GM12878 (cell line): ENCODE measurements at regions not wholly inside any gene's neighbourhood (a gene's known extent, or its start where the extent isn't known, plus 50 kb on each side); places are given as distances from the start of the nearest gene placed in this dataset.

Source experiments
- ATAC-seq: fragments of 200-7000 bp; cut with Tn5 transposase; 3 replicates; pipeline ENCODE4 v1.9.1; 2020; ENCODE audit warnings: mild to moderate bottlenecking, moderate library complexity
- BruUV-seq: library from RNA; stranded (reverse); fragments of 400-500 nt; replicated peaks from 2 replicates; lab custom pipeline; 2021; lab: Mats Ljungman, UMichigan
- CTCF ChIA-PET: fragments of 300-600 bp; sonication (Branson Sonifier 250); formaldehyde crosslinking; extraction: SDS; loops from one replicate; lab custom pipeline; 2021; ENCODE audit warnings: inconsistent platforms; lab: Yijun Ruan, JAX
- POLR2A ChIA-PET: fragments of 350-600 bp; formaldehyde crosslinking; extraction: SDS; loops from one replicate; lab custom pipeline; 2021; ENCODE audit warnings: inconsistent platforms; lab: Charles Lee
- RAD21 ChIA-PET: fragments of 300-600 bp; sonication (Branson Sonifier 250); formaldehyde crosslinking; loops from one replicate; lab custom pipeline; 2023; ENCODE audit warnings: antibody characterized with exemption; ENCODE audit not compliant: unreplicated experiment; lab: Charles Lee
- SMC1A ChIA-PET: fragments of 300-600 bp; sonication (Branson Sonifier 250); formaldehyde crosslinking; loops from one replicate; lab custom pipeline; 2023; ENCODE audit not compliant: unreplicated experiment, uncharacterized antibody; lab: Charles Lee
- DNase-seq: peaks from one replicate; pipeline ENCODE4 v3.0.0-alpha.2; 2011; ENCODE audit warnings: low read depth, low spot score
- FAIRE-seq: peaks from 3 replicates; lab custom pipeline; 2011; peaks lifted over from hg19 to GRCh38; lab: Jason Lieb, UNC
- H2AFZ ChIP-seq: 2 replicates; pipeline ENCODE4 v1.6.0; 2011; ENCODE audit warnings: low read depth, low read length, control low read depth; ENCODE audit not compliant: control insufficient read depth
- H3K27ac ChIP-seq: 2 replicates; pipeline ENCODE4 v1.5.1; 2011; ENCODE audit warnings: control low read depth; ENCODE audit not compliant: control insufficient read depth, insufficient read depth
- H3K27me3 ChIP-seq, 2 experiments: replicated peaks in 1 of 2; 2 replicates each; pipeline versions ENCODE4 v1.6.0 to v1.6.1; 2011; ENCODE audit warnings: low read length in 1 of 2; ENCODE audit not compliant: control insufficient read depth in 2 of 2, insufficient read depth in 2 of 2
- H3K36me3 ChIP-seq, 2 experiments: 2 replicates each; pipeline ENCODE4 v1.5.1; 2011; ENCODE audit warnings: low read length in 1 of 2; ENCODE audit not compliant: control insufficient read depth in 2 of 2, insufficient read depth in 2 of 2
- H3K4me1 ChIP-seq: 2 replicates; pipeline ENCODE4 v1.6.1; 2011; ENCODE audit warnings: mild to moderate bottlenecking, low read length, moderate library complexity, mixed read lengths; ENCODE audit not compliant: control insufficient read depth, insufficient read depth
- H3K4me2 ChIP-seq: 2 replicates; pipeline ENCODE4 v1.6.0; 2011; ENCODE audit warnings: control low read depth; ENCODE audit not compliant: control insufficient read depth, insufficient read depth
- H3K4me3 ChIP-seq: fragments of 200-600 bp; sonication (generic); 2 replicates; pipeline ENCODE4 v1.5.1; 2016
- H3K79me2 ChIP-seq: 2 replicates; pipeline ENCODE4 v1.6.0; 2011; ENCODE audit warnings: low read length; ENCODE audit not compliant: control insufficient read depth, insufficient read depth
- H3K9ac ChIP-seq: 2 replicates; pipeline ENCODE4 v1.8.0; 2011; ENCODE audit warnings: low read length, control low read depth, mixed read lengths; ENCODE audit not compliant: control insufficient read depth, insufficient read depth
- H3K9me3 ChIP-seq: replicated peaks from 3 replicates; pipeline ENCODE4 v1.5.1; 2011; ENCODE audit warnings: mild to moderate bottlenecking, low read length; ENCODE audit not compliant: control insufficient read depth, insufficient read depth
- H4K20me1 ChIP-seq: 2 replicates; pipeline ENCODE4 v1.6.0; 2011; ENCODE audit not compliant: control insufficient read depth, insufficient read depth
- BHLHE40 ChIP-seq, 2 experiments: fragments of 450-650 bp in 1 of 2; IDR thresholded peaks; 2 replicates each; pipeline ENCODE4 v1.6.1; 2011 to 2017; ENCODE audit warnings: low read depth in 2 of 2, borderline replicate concordance in 1 of 2, improper control_type of control experiment in 1 of 2, low read length in 1 of 2, mild to moderate bottlenecking in 1 of 2
- CEBPB ChIP-seq, 2 experiments: fragments of 150-350 bp in 1 of 2; IDR thresholded peaks; 2 replicates each; pipeline ENCODE4 v1.6.1; 2012 to 2014; ENCODE audit warnings: low read depth in 2 of 2, low read length in 2 of 2, borderline replicate concordance in 1 of 2, inconsistent platforms in 1 of 2
- CHD4 ChIP-seq: fragments of 200-600 bp; sonication (generic); IDR thresholded peaks from 2 replicates; pipeline ENCODE4 v1.6.1; 2016; ENCODE audit warnings: mild to moderate bottlenecking
- JUND ChIP-seq: IDR thresholded peaks from 2 replicates; pipeline ENCODE4 v1.6.1; 2012; ENCODE audit warnings: low read depth, mild to moderate bottlenecking, low read length, improper control_type of control experiment, moderate library complexity
- MYB ChIP-seq: fragments of 150-350 bp; IDR thresholded peaks from 2 replicates; pipeline ENCODE4 v1.6.1; 2014; ENCODE audit warnings: mild to moderate bottlenecking, low read depth, low read length, borderline replicate concordance
- SMAD1 ChIP-seq: fragments of 450-650 bp; IDR thresholded peaks from 2 replicates; pipeline ENCODE4 v1.6.1; 2018; ENCODE audit warnings: mild to moderate bottlenecking, low read depth; ENCODE audit not compliant: partially characterized antibody
- SREBF2 ChIP-seq: IDR thresholded peaks from 2 replicates; pipeline ENCODE4 v1.6.1; 2012; ENCODE audit warnings: mild to moderate bottlenecking, low read length
- WRNIP1 ChIP-seq: IDR thresholded peaks from 2 replicates; pipeline ENCODE4 v1.6.1; 2011; ENCODE audit warnings: low read depth, low read length, improper control_type of control experiment, borderline replicate concordance
- ZNF217 ChIP-seq: fragments of 450-650 bp; IDR thresholded peaks from 2 replicates; pipeline ENCODE4 v1.6.1; 2017; ENCODE audit warnings: antibody characterized with exemption, mild to moderate bottlenecking
- ZNF384 ChIP-seq: IDR thresholded peaks from 2 replicates; pipeline ENCODE4 v1.6.1; 2012; ENCODE audit warnings: low read depth, mild to moderate bottlenecking, low read length, improper control_type of control experiment, borderline replicate concordance
- WGBS: methylation state at CpG from one replicate; pipeline ENCODE4 v1.1.6; 2016; ENCODE audit warnings: low lambda C conversion rate; ENCODE audit not compliant: insufficient replicate concordance, insufficient coverage; ENCODE audit errors: missing lambda C conversion rate; 5-methylcytosine and 5-hydroxymethylcytosine counted together
- in situ Hi-C: fragments of 300-500 bp; cut with MboI; formaldehyde crosslinking; loops from 9 replicates; pipeline ENCODE4 v1.14.3; 2018; ENCODE audit warnings: mixed read lengths
- intact Hi-C: fragments of 100-400 bp; cut with micrococcal nuclease; formaldehyde crosslinking; loops from one replicate; pipeline ENCODE4 v1.14.2; 2022; ENCODE audit not compliant: unreplicated experiment
- TF ChIP-seq, protein P1 (sequence below): IDR thresholded peaks from 2 replicates; pipeline ENCODE4 v1.6.1; 2012; ENCODE audit warnings: low read depth, low read length, improper control_type of control experiment
- TF ChIP-seq, protein P2 (sequence below): fragments of 450-650 bp; conservative IDR thresholded peaks from 2 replicates; pipeline ENCODE4 v1.6.1; 2017; ENCODE audit warnings: mild to moderate bottlenecking, moderate library complexity
- TF ChIP-seq, protein P3 (sequence below): fragments of 450-650 bp; IDR thresholded peaks from 2 replicates; pipeline ENCODE4 v1.6.1; 2017; ENCODE audit warnings: mild to moderate bottlenecking, low read depth, inconsistent platforms; ENCODE audit not compliant: poor library complexity, severe bottlenecking
- TF ChIP-seq, protein P4 (sequence below): fragments of 450-650 bp; IDR thresholded peaks from 2 replicates; pipeline ENCODE4 v1.6.1; 2017; ENCODE audit warnings: low read depth, mild to moderate bottlenecking, moderate library complexity

DNA sequence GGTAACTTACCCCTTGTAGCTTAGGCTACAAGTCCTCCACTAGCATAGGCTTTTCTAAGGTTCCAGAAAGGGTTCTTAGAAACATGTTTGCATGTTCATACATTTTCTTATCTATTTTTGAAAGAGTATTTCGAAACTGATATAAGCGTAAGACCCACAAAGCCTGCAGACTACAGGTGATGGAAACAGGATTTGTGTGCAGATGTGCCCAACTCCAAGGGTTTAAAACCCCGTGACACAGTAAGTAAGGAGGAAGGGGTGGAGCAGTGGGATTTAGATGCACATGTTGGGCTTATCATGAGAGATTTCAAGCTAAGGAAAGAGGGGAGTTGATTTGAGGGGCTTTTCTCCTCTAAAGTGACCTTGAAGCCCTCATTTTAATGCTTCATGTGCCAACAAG is 164.7 kb downstream of the LTN1 start:
- H2AFZ ChIP-seq: no peak overlapping the region
- H3K27me3 ChIP-seq: no peaks in the 10 kb centered on the region
- BruUV-seq: no TSS peak
- H3K27ac ChIP-seq: no peak overlapping the region
- no peaks in the 10 kb centered on the region for H3K36me3 ChIP-seq
- no peak overlapping the region for H3K4me3 ChIP-seq
- no peak overlapping the region for H3K4me2 ChIP-seq
- ChIA-PET POLR2A (no interaction called here), RAD21 (no interaction called here), SMC1A (no interaction called here), CTCF (no interaction called here)
- no peaks in the 10 kb centered on the region; the same call in 2 of the 3 replicates for H3K9me3 ChIP-seq
- no peak for DNase-seq
- intact Hi-C loops: no loop called here
- no peaks in the 10 kb centered on the region for H4K20me1 ChIP-seq
- no peaks in the 10 kb centered on the region for H3K79me2 ChIP-seq
- ATAC-seq: no peak
- in situ Hi-C loops: no loop called here
- WGBS: 47% methylated on average over 3 of the region's 3 CpGs
- no peak for TF ChIP-seq ZNF384
- TF ChIP-seq, protein P1, sequence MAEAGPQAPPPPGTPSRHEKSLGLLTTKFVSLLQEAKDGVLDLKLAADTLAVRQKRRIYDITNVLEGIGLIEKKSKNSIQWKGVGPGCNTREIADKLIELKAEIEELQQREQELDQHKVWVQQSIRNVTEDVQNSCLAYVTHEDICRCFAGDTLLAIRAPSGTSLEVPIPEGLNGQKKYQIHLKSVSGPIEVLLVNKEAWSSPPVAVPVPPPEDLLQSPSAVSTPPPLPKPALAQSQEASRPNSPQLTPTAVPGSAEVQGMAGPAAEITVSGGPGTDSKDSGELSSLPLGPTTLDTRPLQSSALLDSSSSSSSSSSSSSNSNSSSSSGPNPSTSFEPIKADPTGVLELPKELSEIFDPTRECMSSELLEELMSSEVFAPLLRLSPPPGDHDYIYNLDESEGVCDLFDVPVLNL: no peak
- TF ChIP-seq CHD4: no peak
- TF ChIP-seq MYB: no peak
- no peak for TF ChIP-seq SREBF2
- TF ChIP-seq CEBPB (IDR thresholded peaks at IDR 0.05; ENCODE audit: borderline replicate concordance in 1 of 2, low read depth in 2 of 2, low read length in 2 of 2): no peak
- TF ChIP-seq, protein P2, sequence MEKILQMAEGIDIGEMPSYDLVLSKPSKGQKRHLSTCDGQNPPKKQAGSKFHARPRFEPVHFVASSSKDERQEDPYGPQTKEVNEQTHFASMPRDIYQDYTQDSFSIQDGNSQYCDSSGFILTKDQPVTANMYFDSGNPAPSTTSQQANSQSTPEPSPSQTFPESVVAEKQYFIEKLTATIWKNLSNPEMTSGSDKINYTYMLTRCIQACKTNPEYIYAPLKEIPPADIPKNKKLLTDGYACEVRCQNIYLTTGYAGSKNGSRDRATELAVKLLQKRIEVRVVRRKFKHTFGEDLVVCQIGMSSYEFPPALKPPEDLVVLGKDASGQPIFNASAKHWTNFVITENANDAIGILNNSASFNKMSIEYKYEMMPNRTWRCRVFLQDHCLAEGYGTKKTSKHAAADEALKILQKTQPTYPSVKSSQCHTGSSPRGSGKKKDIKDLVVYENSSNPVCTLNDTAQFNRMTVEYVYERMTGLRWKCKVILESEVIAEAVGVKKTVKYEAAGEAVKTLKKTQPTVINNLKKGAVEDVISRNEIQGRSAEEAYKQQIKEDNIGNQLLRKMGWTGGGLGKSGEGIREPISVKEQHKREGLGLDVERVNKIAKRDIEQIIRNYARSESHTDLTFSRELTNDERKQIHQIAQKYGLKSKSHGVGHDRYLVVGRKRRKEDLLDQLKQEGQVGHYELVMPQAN: no peak
- TF ChIP-seq, protein P3, sequence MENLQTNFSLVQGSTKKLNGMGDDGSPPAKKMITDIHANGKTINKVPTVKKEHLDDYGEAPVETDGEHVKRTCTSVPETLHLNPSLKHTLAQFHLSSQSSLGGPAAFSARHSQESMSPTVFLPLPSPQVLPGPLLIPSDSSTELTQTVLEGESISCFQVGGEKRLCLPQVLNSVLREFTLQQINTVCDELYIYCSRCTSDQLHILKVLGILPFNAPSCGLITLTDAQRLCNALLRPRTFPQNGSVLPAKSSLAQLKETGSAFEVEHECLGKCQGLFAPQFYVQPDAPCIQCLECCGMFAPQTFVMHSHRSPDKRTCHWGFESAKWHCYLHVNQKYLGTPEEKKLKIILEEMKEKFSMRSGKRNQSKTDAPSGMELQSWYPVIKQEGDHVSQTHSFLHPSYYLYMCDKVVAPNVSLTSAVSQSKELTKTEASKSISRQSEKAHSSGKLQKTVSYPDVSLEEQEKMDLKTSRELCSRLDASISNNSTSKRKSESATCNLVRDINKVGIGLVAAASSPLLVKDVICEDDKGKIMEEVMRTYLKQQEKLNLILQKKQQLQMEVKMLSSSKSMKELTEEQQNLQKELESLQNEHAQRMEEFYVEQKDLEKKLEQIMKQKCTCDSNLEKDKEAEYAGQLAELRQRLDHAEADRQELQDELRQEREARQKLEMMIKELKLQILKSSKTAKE: no peak
- no peak for TF ChIP-seq JUND
- no peak for TF ChIP-seq WRNIP1
- TF ChIP-seq SMAD1: no peak
- no peak for TF ChIP-seq ZNF217
- no peak for TF ChIP-seq BHLHE40 (IDR thresholded peaks at IDR 0.05; ENCODE audit: borderline replicate concordance in 1 of 2, low read depth in 2 of 2, low read length in 1 of 2)
- TF ChIP-seq, protein P4, sequence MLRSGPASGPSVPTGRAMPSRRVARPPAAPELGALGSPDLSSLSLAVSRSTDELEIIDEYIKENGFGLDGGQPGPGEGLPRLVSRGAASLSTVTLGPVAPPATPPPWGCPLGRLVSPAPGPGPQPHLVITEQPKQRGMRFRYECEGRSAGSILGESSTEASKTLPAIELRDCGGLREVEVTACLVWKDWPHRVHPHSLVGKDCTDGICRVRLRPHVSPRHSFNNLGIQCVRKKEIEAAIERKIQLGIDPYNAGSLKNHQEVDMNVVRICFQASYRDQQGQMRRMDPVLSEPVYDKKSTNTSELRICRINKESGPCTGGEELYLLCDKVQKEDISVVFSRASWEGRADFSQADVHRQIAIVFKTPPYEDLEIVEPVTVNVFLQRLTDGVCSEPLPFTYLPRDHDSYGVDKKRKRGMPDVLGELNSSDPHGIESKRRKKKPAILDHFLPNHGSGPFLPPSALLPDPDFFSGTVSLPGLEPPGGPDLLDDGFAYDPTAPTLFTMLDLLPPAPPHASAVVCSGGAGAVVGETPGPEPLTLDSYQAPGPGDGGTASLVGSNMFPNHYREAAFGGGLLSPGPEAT: no peak
- no peak for FAIRE-seq
- H3K4me1 ChIP-seq: no peaks in the 10 kb centered on the region
- no peak overlapping the region for H3K9ac ChIP-seq
